Astrocyte of the cerebellum (primary cell): ENCODE measurements at regions not wholly inside any gene's neighbourhood (a gene's known extent, or its start where the extent isn't known, plus 50 kb on each side); places are given as distances from the start of the nearest gene placed in this dataset.

Experiments
- DNase-seq: peaks from one replicate; pipeline ENCODE4 v3.0.0-alpha.2; 2011; ENCODE audit warnings: low read depth
- H3K4me3 ChIP-seq: 2 replicates; pipeline ENCODE4 v1.5.1; 2011; ENCODE audit warnings: mild to moderate bottlenecking, low read depth, low read length, moderate library complexity
- CTCF ChIP-seq: IDR thresholded peaks from 2 replicates; pipeline ENCODE4 v1.5.1; 2012; ENCODE audit warnings: low read length, low read depth, moderate library complexity, mild to moderate bottlenecking; ENCODE audit errors: missing control alignments
- in situ Hi-C: cut with HindIII; loops from 2 replicates; pipeline ENCODE4 v1.10.0; 2017; ENCODE audit warnings: low sequenced_read_pairs

- no peak overlapping the region for H3K4me3 ChIP-seq
- DNase-seq = no peak
- no peak for TF ChIP-seq CTCF
- in situ Hi-C loops = no loop called here
Observed at GRCh38 chr6:163695414-163695864, 280.9 kb downstream of the QKI start.

GRCh38 chr6:163694988-163695398, 280.5 kb downstream of the QKI start:
- in situ Hi-C loops = no loop called here

DNA sequence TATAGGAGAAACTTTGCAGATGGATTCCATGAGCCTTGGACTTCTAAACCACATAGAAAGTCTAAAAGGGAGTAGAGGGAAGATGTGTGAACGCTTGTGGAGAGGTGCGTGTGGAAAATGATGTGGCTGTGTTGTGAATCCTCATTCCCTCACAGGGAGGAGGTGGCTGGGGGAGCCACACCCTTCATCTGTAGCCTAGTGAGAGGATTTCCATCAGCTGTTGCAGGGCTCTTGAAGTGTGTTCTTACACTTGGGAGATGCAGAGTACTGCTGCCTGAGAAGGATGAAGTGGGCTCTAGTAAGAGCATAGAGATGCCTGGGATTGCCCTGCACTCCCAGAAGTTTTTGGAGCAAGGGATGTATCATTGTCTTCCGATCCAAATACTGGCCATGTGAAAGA, 279.6 kb downstream of the QKI start:
- in situ Hi-C loops = no loop called here
- DNase-seq = no peak
- no peak for TF ChIP-seq CTCF
- H3K4me3 ChIP-seq = no peak overlapping the region

More at GRCh38 chr6:163694988-163695398, 280.5 kb downstream of the QKI start:
- TF ChIP-seq CTCF = no peak
- H3K4me3 ChIP-seq = no peak overlapping the region
- DNase-seq = no peak

- in situ Hi-C loops = no loop called here
- no peak overlapping the region for H3K4me3 ChIP-seq
- no peak for TF ChIP-seq CTCF
- DNase-seq = no peak
Observed at GRCh38 chr6:163691049-163691448, 276.5 kb downstream of the QKI start.

DNA sequence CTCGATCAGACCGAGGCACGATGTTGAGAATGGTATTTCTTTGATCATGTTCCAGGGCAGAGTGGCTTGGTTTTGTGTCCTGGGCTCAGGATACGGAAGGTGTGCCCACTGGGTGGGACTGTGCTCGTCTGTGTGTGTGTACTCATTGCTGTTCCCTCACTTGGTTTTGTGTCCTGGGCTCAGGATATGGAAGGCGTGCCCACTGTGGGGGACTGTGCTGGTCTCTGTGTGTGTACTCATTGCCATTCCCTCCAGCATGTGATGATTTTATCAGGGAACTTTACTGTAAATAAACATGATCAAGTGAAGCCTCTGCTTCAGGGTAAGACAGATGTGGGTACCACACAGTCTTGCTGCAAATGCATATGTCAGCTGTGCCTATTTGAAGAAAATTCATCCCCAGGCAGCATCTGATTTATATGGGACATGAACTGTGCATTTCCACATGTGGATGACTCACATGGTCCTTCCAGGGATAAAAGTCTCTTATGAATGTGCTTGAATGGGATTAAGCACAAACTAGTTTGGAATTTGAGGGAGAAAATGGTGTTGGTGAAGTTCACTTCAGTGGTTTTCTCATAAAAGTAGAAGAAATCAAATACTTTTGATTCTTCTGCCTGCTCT, 274.3 kb downstream of the QKI start:
- no peak for TF ChIP-seq CTCF
- H3K4me3 ChIP-seq = no peak overlapping the region
- DNase-seq = no peak
- in situ Hi-C loops = no loop called here

DNA sequence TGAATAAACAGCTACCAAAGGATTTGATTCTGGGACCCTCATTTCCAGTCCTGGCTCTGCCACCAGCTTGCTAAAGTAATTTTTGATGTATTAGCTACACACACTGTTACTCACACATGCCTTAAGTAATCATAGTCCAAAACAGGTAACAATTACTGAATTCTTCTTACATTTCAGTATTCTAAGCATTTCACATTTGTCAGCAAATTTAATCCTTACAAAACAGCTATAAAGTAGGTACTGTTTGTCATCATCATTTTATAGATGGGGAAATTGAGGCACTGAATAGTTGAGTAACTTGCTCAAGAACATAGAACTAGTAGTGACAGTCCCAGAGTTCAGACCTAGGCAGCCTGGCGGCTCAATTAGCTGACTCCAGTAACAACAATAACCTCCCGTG, 272.6 kb downstream of the QKI start:
- no peak overlapping the region for H3K4me3 ChIP-seq
- no peak for DNase-seq
- no peak for TF ChIP-seq CTCF
- in situ Hi-C loops = no loop called here
